ENCODE measurements at regions not wholly inside any gene's neighbourhood (a gene's known extent, or its start where the extent isn't known, plus 50 kb on each side); places are given as distances from the start of the nearest gene placed in this dataset.

DNA sequence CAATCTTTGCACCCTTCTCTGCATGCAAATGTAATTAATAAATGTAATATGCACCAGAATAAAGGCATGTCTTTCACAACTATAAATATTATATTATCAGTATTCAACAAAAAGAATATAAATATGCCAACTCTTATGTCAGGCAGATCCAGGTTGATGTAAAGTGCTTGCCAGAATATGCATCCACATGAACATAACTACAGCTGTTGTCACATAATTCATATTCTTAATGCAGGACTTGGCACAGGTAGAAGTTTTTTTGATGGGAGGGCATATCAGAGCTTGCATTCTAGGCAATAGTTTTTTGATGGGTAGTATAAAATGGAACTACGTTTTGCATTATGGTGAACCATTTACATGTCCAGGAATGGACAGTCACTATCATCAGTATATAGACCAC lies 544.3 kb downstream of the ZNF804A start:
- no peak for DNase-seq
- Histone ChIP-seq H3K27me3 (ENCODE audit: insufficient read depth, low read length) (no peaks in the 10 kb centered on the region), H3K4me1 (ENCODE audit: insufficient read depth, low read length) (no peaks in the 10 kb centered on the region), H3K79me2 (ENCODE audit: insufficient read depth, low read length) (no peaks in the 10 kb centered on the region), H2AK5ac (ENCODE audit: insufficient read length, low read length) (no peak overlapping the region), H2BK120ac (ENCODE audit: low read depth, low read length, poor library complexity, severe bottlenecking) (no peak overlapping the region), H3K14ac (ENCODE audit: insufficient read depth, low read length) (no peak overlapping the region), H3K9ac (ENCODE audit: extremely low read depth, insufficient read length, low read length) (no peak overlapping the region), H2BK12ac (ENCODE audit: insufficient read length, low read depth, low read length) (no peak overlapping the region), H4K20me1 (ENCODE audit: control insufficient read depth, insufficient read depth, insufficient read length) (no peaks in the 10 kb centered on the region), H3K23ac (ENCODE audit: insufficient read length, low read depth, low read length) (no peak overlapping the region), H4K91ac (ENCODE audit: insufficient read length, low read depth, low read length) (no peak overlapping the region), H3K27ac (ENCODE audit: insufficient read length, low read depth, low read length) (no peak overlapping the region), H2BK20ac (ENCODE audit: low read depth, low read length, poor library complexity, severe bottlenecking) (no peak overlapping the region), H3K56ac (ENCODE audit: insufficient read length, low read depth, low read length) (no peak overlapping the region), H3K4ac (ENCODE audit: low read depth, low read length) (no peak overlapping the region), H2BK5ac (ENCODE audit: insufficient read length, low read length) (no peak overlapping the region), H3K9me3 (ENCODE audit: control insufficient read depth, low read depth, low read length) (no peaks in the 10 kb centered on the region), H3T11ph (ENCODE audit: low read length) (no peak overlapping the region), H4K5ac (ENCODE audit: insufficient read length, low read depth, low read length) (no peak overlapping the region), H3K18ac (ENCODE audit: insufficient read length, low read depth, low read length) (no peak overlapping the region), H2BK15ac (ENCODE audit: low read depth, low read length) (no peak overlapping the region), H3K79me1 (ENCODE audit: insufficient read depth, low read depth, low read length, poor library complexity, severe bottlenecking) (no peaks in the 10 kb centered on the region), H2AFZ (ENCODE audit: low read length) (no peak overlapping the region), H4K8ac (replicated peaks; ENCODE audit: insufficient read length, low read depth, low read length) (no peak overlapping the region), H3K4me2 (ENCODE audit: insufficient read depth, insufficient read length, low read length) (no peak overlapping the region), H3K23me2 (ENCODE audit: insufficient read length, low read depth, low read length, poor library complexity, severe bottlenecking) (no peaks in the 10 kb centered on the region)
- Mint-ChIP-seq H3K36me3 (ENCODE audit: insufficient read depth in 1 of 3, low read depth in 3 of 3) (peaks cover 0 to 6% (median 5%) of the 10 kb centered on the region in 3 experiments; a peak in 5 of 7 replicates), H3K27me3 (ENCODE audit: low read depth) (no peaks in the 10 kb centered on the region), H3K27ac (no peak overlapping the region), H3K9me3 (peaks cover 5% of the 10 kb centered on the region in 2 experiments; a peak in 3 of 5 replicates), H3K4me3 (no peak overlapping the region), H3K4me1 (peaks cover 6 to 8% of the 10 kb centered on the region in 2 experiments)
- TF ChIP-seq, protein P1, sequence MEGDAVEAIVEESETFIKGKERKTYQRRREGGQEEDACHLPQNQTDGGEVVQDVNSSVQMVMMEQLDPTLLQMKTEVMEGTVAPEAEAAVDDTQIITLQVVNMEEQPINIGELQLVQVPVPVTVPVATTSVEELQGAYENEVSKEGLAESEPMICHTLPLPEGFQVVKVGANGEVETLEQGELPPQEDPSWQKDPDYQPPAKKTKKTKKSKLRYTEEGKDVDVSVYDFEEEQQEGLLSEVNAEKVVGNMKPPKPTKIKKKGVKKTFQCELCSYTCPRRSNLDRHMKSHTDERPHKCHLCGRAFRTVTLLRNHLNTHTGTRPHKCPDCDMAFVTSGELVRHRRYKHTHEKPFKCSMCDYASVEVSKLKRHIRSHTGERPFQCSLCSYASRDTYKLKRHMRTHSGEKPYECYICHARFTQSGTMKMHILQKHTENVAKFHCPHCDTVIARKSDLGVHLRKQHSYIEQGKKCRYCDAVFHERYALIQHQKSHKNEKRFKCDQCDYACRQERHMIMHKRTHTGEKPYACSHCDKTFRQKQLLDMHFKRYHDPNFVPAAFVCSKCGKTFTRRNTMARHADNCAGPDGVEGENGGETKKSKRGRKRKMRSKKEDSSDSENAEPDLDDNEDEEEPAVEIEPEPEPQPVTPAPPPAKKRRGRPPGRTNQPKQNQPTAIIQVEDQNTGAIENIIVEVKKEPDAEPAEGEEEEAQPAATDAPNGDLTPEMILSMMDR (conservative IDR thresholded peaks at IDR 0.05): no peak
- no CpG with 5 or more reads among the region's 1 CpG for whole genome bisulfite sequencing (ENCODE audit: extremely low coverage, insufficient read length, low lambda C conversion rate)

All from H9 (cell line).